HCT116 (cell line): ENCODE measurements at regions not wholly inside any gene's neighbourhood (a gene's known extent, or its start where the extent isn't known, plus 50 kb on each side); places are given as distances from the start of the nearest gene placed in this dataset.

Experiments
- CTCF ChIP-seq, 3 experiments: fragments of 200-600 bp in 1 of 3; sonication (generic) in 1 of 3; IDR thresholded peaks in 2 of 3; conservative IDR thresholded peaks in 1 of 3; 2 replicates each; pipeline ENCODE4 v1.5.1; 2012 to 2017; ENCODE audit warnings: low read depth in 2 of 3, low read length in 2 of 3, antibody characterized with exemption in 1 of 3, borderline replicate concordance in 1 of 3, control low read depth in 1 of 3, mild to moderate bottlenecking in 1 of 3, mixed read lengths in 1 of 3, mixed run types in 1 of 3, moderate library complexity in 1 of 3; ENCODE audit not compliant: insufficient read depth in 1 of 3
- EGR1 ChIP-seq: IDR thresholded peaks from 2 replicates; pipeline ENCODE4 v1.6.1; 2012; ENCODE audit warnings: low read depth
- EZH2 ChIP-seq: fragments of 200-600 bp; sonication (generic); IDR thresholded peaks from 2 replicates; pipeline ENCODE4 v1.6.1; 2017; ENCODE audit warnings: antibody characterized with exemption, mixed run types
- EZH2phosphoT487 ChIP-seq: fragments of 200-600 bp; IDR thresholded peaks from 2 replicates; pipeline ENCODE4 v1.6.1; 2018; ENCODE audit warnings: antibody characterized with exemption, borderline replicate concordance
- JUND ChIP-seq: IDR thresholded peaks from 2 replicates; pipeline ENCODE4 v1.6.1; 2012
- MAX ChIP-seq: IDR thresholded peaks from 2 replicates; pipeline ENCODE4 v1.6.1; 2012
- POLR2A ChIP-seq: IDR thresholded peaks from 2 replicates; pipeline ENCODE4 v1.7.0; 2011; ENCODE audit warnings: borderline replicate concordance; ENCODE audit not compliant: insufficient read depth, insufficient read length; ENCODE audit errors: extremely low read depth
- POLR2AphosphoS5 ChIP-seq: IDR thresholded peaks from 2 replicates; pipeline ENCODE4 v1.6.1; 2011; ENCODE audit warnings: mild to moderate bottlenecking, low read depth, low read length, moderate library complexity
- RAD21 ChIP-seq: IDR thresholded peaks from 2 replicates; pipeline ENCODE4 v1.6.1; 2012; ENCODE audit warnings: low read depth, mild to moderate bottlenecking
- REST ChIP-seq: IDR thresholded peaks from 2 replicates; pipeline ENCODE4 v1.6.1; 2012; ENCODE audit warnings: low read depth
- SRF ChIP-seq: IDR thresholded peaks from 2 replicates; pipeline ENCODE4 v1.6.1; 2012; ENCODE audit warnings: low read depth
- TCF7L2 ChIP-seq: IDR thresholded peaks from 2 replicates; pipeline ENCODE4 v1.7.0; 2011; ENCODE audit warnings: borderline replicate concordance, inconsistent platforms; ENCODE audit not compliant: insufficient read depth, insufficient read length; ENCODE audit errors: extremely low read depth
- ZBTB33 ChIP-seq: IDR thresholded peaks from 2 replicates; pipeline ENCODE4 v1.6.1; 2011; ENCODE audit warnings: mild to moderate bottlenecking, low read length, moderate library complexity; ENCODE audit not compliant: insufficient replicate concordance; ENCODE audit errors: extremely low read depth
- ZNF274 ChIP-seq: fragments of 200-500 bp; sonication (Bioruptor generic); IDR thresholded peaks from 2 replicates; pipeline ENCODE4 v1.6.1; 2014; ENCODE audit warnings: mild to moderate bottlenecking, low read depth, low read length, inconsistent platforms

GRCh38 chr1:66476774-66477173, 57.2 kb upstream of the SGIP1 start:
- TF ChIP-seq REST (no peak), POLR2A (no peak), CTCF (IDR thresholded peaks at IDR 0.05 in 2 of 3, conservative IDR thresholded peaks at IDR 0.05 in 1 of 3; ENCODE audit: borderline replicate concordance in 1 of 3, insufficient read depth in 1 of 3, low read depth in 2 of 3, low read length in 2 of 3) (no peak), SRF (no peak), ZBTB33 (no peak), POLR2AphosphoS5 (no peak), EZH2 (no peak), JUND (no peak), MAX (no peak), TCF7L2 (no peak), EZH2phosphoT487 (no peak), RAD21 (no peak), EGR1 (no peak), ZNF274 (no peak)
